Fibroblast of pulmonary artery (primary cell): ENCODE measurements at regions not wholly inside any gene's neighbourhood (a gene's known extent, or its start where the extent isn't known, plus 50 kb on each side); places are given as distances from the start of the nearest gene placed in this dataset.
"Not testable (repeated sequence)": the region's sequence is repeated elsewhere in the genome, so short reads cannot be mapped to it uniquely, and the experiment has no call there.

ENCODE experiments used
- DNase-seq: peaks from one replicate; pipeline ENCODE4 v3.0.0-alpha.2; 2010; ENCODE audit warnings: low read depth
- H3K4me3 ChIP-seq: replicated peaks from 2 replicates; pipeline ENCODE4 v1.5.1; 2011; ENCODE audit warnings: low read depth, mild to moderate bottlenecking, control low read depth, low read length, moderate library complexity
- CTCF ChIP-seq: IDR thresholded peaks from 2 replicates; pipeline ENCODE4 v1.5.1; 2011; ENCODE audit warnings: mild to moderate bottlenecking, control low read depth, low read length, inconsistent platforms; ENCODE audit errors: missing control alignments

- H3K4me3 ChIP-seq, DNase-seq: not testable (repeated sequence)
These were observed 64.0 kb downstream of the OR4F15 start for GRCh38 chr15:101876031-101876430.

- H3K4me3 ChIP-seq = not testable (repeated sequence)
- peak; percentile 9 for DNase-seq
- peak; percentile 20 for TF ChIP-seq CTCF
These were observed 65.6 kb downstream of the OR4F15 start for GRCh38 chr15:101877649-101878048.

- H3K4me3 ChIP-seq, DNase-seq: not testable (repeated sequence)
These were observed 100.6 kb downstream of the OR4F15 start for GRCh38 chr15:101912349-101913287.

- not testable (repeated sequence) for H3K4me3 ChIP-seq, DNase-seq
These were observed 112.6 kb downstream of the OR4F15 start for GRCh38 chr15:101924554-101924953.

- not testable (repeated sequence) for DNase-seq, H3K4me3 ChIP-seq
These were observed 122.5 kb downstream of the OR4F15 start for GRCh38 chr15:101934506-101934905.

- H3K4me3 ChIP-seq, DNase-seq: not testable (repeated sequence)
These were observed 125.4 kb downstream of the OR4F15 start for GRCh38 chr15:101937362-101937761.

- not testable (repeated sequence) for H3K4me3 ChIP-seq, DNase-seq
These were observed 126.6 kb downstream of the OR4F15 start for GRCh38 chr15:101938555-101938954.

- not testable (repeated sequence) for H3K4me3 ChIP-seq, DNase-seq
These were observed 133.9 kb downstream of the OR4F15 start for GRCh38 chr15:101945896-101946295.

GRCh38 chr15:101948491-101949010, 136.5 kb downstream of the OR4F15 start:
- not testable (repeated sequence) for DNase-seq, H3K4me3 ChIP-seq

- DNase-seq, H3K4me3 ChIP-seq: not testable (repeated sequence)
These were observed 137.5 kb downstream of the OR4F15 start for GRCh38 chr15:101949380-101950065.

GRCh38 chr15:101953993-101954392, 142.0 kb downstream of the OR4F15 start:
- not testable (repeated sequence) for H3K4me3 ChIP-seq, DNase-seq

GRCh38 chr15:101955840-101956239, 143.8 kb downstream of the OR4F15 start:
- not testable (repeated sequence) for H3K4me3 ChIP-seq
- DNase-seq = peak; percentile 32

GRCh38 chr15:101958656-101959055, 146.7 kb downstream of the OR4F15 start:
- not testable (repeated sequence) for H3K4me3 ChIP-seq, DNase-seq

- not testable (repeated sequence) for H3K4me3 ChIP-seq
These were observed 149.3 kb downstream of the OR4F15 start for GRCh38 chr15:101961263-101961662.

GRCh38 chr15:101961765-101962164, 149.8 kb downstream of the OR4F15 start:
- H3K4me3 ChIP-seq, DNase-seq: not testable (repeated sequence)

More at GRCh38 chr15:101961263-101961662, 149.3 kb downstream of the OR4F15 start:
- not testable (repeated sequence) for DNase-seq

- DNase-seq, H3K4me3 ChIP-seq: not testable (repeated sequence)
These were observed 151.7 kb downstream of the OR4F15 start for GRCh38 chr15:101963687-101964086.

- not testable (repeated sequence) for H3K4me3 ChIP-seq, DNase-seq
These were observed 153.4 kb downstream of the OR4F15 start for GRCh38 chr15:101965353-101965752.

GRCh38 chr15:101965860-101966259, 153.9 kb downstream of the OR4F15 start:
- not testable (repeated sequence) for DNase-seq, H3K4me3 ChIP-seq
